H1 (cell line): ENCODE measurements at regions not wholly inside any gene's neighbourhood (a gene's known extent, or its start where the extent isn't known, plus 50 kb on each side); places are given as distances from the start of the nearest gene placed in this dataset.

Experiments used
- CTCF ChIA-PET: fragments of 300-600 bp; sonication (Branson Sonifier 250); formaldehyde crosslinking; loops from one replicate; lab custom pipeline; 2021; ENCODE audit not compliant: partially characterized antibody; lab: Charles Lee
- POLR2A ChIA-PET: fragments of 300-600 bp; sonication (Branson Sonifier 250); formaldehyde crosslinking; loops from one replicate; lab custom pipeline; 2021; ENCODE audit warnings: inconsistent platforms; ENCODE audit not compliant: partially characterized antibody; lab: Charles Lee
- DNase-seq, 2 experiments: peaks; one replicate each; pipeline versions ENCODE4 v3.0.0 to v3.0.0-alpha.2; 2010 to 2022; ENCODE audit warnings: low spot score in 2 of 2, low read depth in 1 of 2, mixed read lengths in 1 of 2
- FAIRE-seq: peaks from 2 replicates; lab custom pipeline; 2011; peaks lifted over from hg19 to GRCh38; lab: Jason Lieb, UNC
- H2AFZ ChIP-seq: 2 replicates; pipeline ENCODE4 v1.8.1; 2012; ENCODE audit warnings: low read length, inconsistent platforms
- H2AK5ac ChIP-seq: 2 replicates; pipeline ENCODE4 v1.6.1; 2013; ENCODE audit warnings: low read depth, low read length
- H2BK120ac ChIP-seq: replicated peaks from 2 replicates; pipeline ENCODE3; 2013; ENCODE audit warnings: low read depth, low read length, inconsistent platforms
- H2BK12ac ChIP-seq: 2 replicates; pipeline ENCODE4 v1.6.1; 2013; ENCODE audit warnings: low read depth, low read length
- H2BK15ac ChIP-seq: 2 replicates; pipeline ENCODE4 v1.6.1; 2013; ENCODE audit warnings: low read length
- H2BK20ac ChIP-seq: 2 replicates; pipeline ENCODE4 v1.6.1; 2013; ENCODE audit warnings: low read length
- H2BK5ac ChIP-seq: 2 replicates; pipeline ENCODE4 v1.6.1; 2013; ENCODE audit warnings: low read depth, low read length
- H3K14ac ChIP-seq: 2 replicates; pipeline ENCODE4 v1.6.1; 2013; ENCODE audit warnings: inconsistent platforms; ENCODE audit not compliant: insufficient read length
- H3K18ac ChIP-seq: 2 replicates; pipeline ENCODE4 v1.6.1; 2013; ENCODE audit warnings: low read length; ENCODE audit errors: extremely low read depth
- H3K23ac ChIP-seq: 2 replicates; pipeline ENCODE4 v1.6.1; 2013; ENCODE audit warnings: inconsistent platforms; ENCODE audit not compliant: insufficient read length
- H3K23me2 ChIP-seq: 2 replicates; pipeline ENCODE4 v1.6.1; 2013; ENCODE audit warnings: low read depth, low read length
- H3K27ac ChIP-seq: 2 replicates; pipeline ENCODE4 v1.6.1; 2011; ENCODE audit warnings: low read depth, low read length, inconsistent platforms
- H3K27me3 ChIP-seq, 4 experiments: replicated peaks in 1 of 4; 1 replicate in 1 of 4; 2 replicates in 3 of 4; pipeline versions ENCODE4 v1.6.1 to v1.8.1; 2011 to 2013; ENCODE audit warnings: low read length in 3 of 4, mild to moderate bottlenecking in 3 of 4, inconsistent platforms in 2 of 4, mixed read lengths in 2 of 4, moderate library complexity in 1 of 4; ENCODE audit not compliant: control insufficient read depth in 3 of 4, insufficient read depth in 3 of 4; ENCODE audit errors: extremely low read depth in 1 of 4
- H3K36me3 ChIP-seq, 4 experiments: 2 replicates each; pipeline versions ENCODE4 v1.6.1 to v1.8.1; 2011 to 2013; ENCODE audit warnings: mild to moderate bottlenecking in 4 of 4, low read length in 3 of 4, moderate library complexity in 2 of 4, control low read depth in 1 of 4, inconsistent platforms in 1 of 4; ENCODE audit not compliant: insufficient read depth in 4 of 4, control insufficient read depth in 2 of 4
- H3K4ac ChIP-seq: replicated peaks from 2 replicates; pipeline ENCODE3; 2013; ENCODE audit warnings: low read length, low read depth, mixed read lengths, inconsistent platforms; ENCODE audit not compliant: insufficient read length
- H3K4me1 ChIP-seq, 4 experiments: replicated peaks in 1 of 4; 1 replicate in 1 of 4; 2 replicates in 3 of 4; pipeline versions ENCODE4 v1.6.1 to v1.8.1; 2011 to 2013; ENCODE audit warnings: low read length in 3 of 4, inconsistent platforms in 2 of 4, mixed read lengths in 1 of 4; ENCODE audit not compliant: insufficient read depth in 4 of 4, control insufficient read depth in 3 of 4
- H3K4me2 ChIP-seq, 2 experiments: 2 replicates each; pipeline versions ENCODE4 v1.6.1 to v1.8.1; 2011 to 2013; ENCODE audit warnings: low read depth in 2 of 2, low read length in 2 of 2, control low read depth in 1 of 2, inconsistent platforms in 1 of 2, mild to moderate bottlenecking in 1 of 2; ENCODE audit not compliant: insufficient read depth in 1 of 2
- H3K4me3 ChIP-seq, 4 experiments: fragments of 200-600, 300-600 bp in 1 of 4; sonication (generic), shearing (Covaris generic), sonication (Bioruptor Twin) in 1 of 4; 2 replicates each; pipeline versions ENCODE4 v1.5.1 to v1.8.1; 2011 to 2016; ENCODE audit warnings: low read length in 4 of 4, low read depth in 3 of 4, control low read depth in 2 of 4, inconsistent platforms in 2 of 4, mild to moderate bottlenecking in 2 of 4, mixed read lengths in 1 of 4, moderate library complexity in 1 of 4; ENCODE audit not compliant: insufficient read depth in 2 of 4; ENCODE audit errors: extremely low read depth in 1 of 4
- H3K56ac ChIP-seq: replicated peaks from 2 replicates; pipeline ENCODE3; 2013; ENCODE audit warnings: low read depth, mild to moderate bottlenecking, mixed read lengths, low read length, inconsistent platforms; ENCODE audit not compliant: insufficient read length
- H3K79me1 ChIP-seq: 2 replicates; pipeline ENCODE4 v1.6.1; 2013; ENCODE audit warnings: low read depth, low read length, control low read depth
- H3K79me2 ChIP-seq, 2 experiments: 2 replicates each; pipeline versions ENCODE4 v1.6.1 to v1.8.1; 2012 to 2013; ENCODE audit warnings: low read length in 2 of 2, mild to moderate bottlenecking in 2 of 2, inconsistent platforms in 1 of 2; ENCODE audit not compliant: insufficient read depth in 2 of 2, control insufficient read depth in 1 of 2
- H3K9ac ChIP-seq, 4 experiments: replicated peaks in 1 of 4; 1 replicate in 1 of 4; 2 replicates in 3 of 4; pipeline versions ENCODE4 v1.6.1 to v1.8.1; 2011 to 2013; ENCODE audit warnings: low read depth in 3 of 4, low read length in 3 of 4, control low read depth in 2 of 4, mild to moderate bottlenecking in 2 of 4, moderate library complexity in 2 of 4, inconsistent platforms in 1 of 4; ENCODE audit errors: extremely low read depth in 1 of 4
- H3K9me3 ChIP-seq, 2 experiments: 2 replicates each; pipeline versions ENCODE4 v1.6.1 to v1.8.1; 2012 to 2013; ENCODE audit warnings: mild to moderate bottlenecking in 2 of 2, moderate library complexity in 2 of 2, control low read depth in 1 of 2, inconsistent platforms in 1 of 2, low read depth in 1 of 2, low read length in 1 of 2, mixed read lengths in 1 of 2; ENCODE audit not compliant: insufficient read depth in 2 of 2
- H4K20me1 ChIP-seq, 2 experiments: replicated peaks in 1 of 2; 2 replicates each; pipeline versions ENCODE3 to v1.8.1; 2011 to 2013; ENCODE audit warnings: inconsistent platforms in 2 of 2, low read length in 2 of 2, mild to moderate bottlenecking in 1 of 2; ENCODE audit not compliant: insufficient read depth in 2 of 2, control insufficient read depth in 1 of 2
- H4K5ac ChIP-seq: 2 replicates; pipeline ENCODE4 v1.6.1; 2013; ENCODE audit warnings: low read length, low read depth, mixed read lengths, inconsistent platforms; ENCODE audit not compliant: insufficient read length
- H4K8ac ChIP-seq: 2 replicates; pipeline ENCODE4 v1.8.0; 2013; ENCODE audit warnings: mild to moderate bottlenecking, moderate library complexity, low read length, inconsistent platforms; ENCODE audit not compliant: insufficient read depth; ENCODE audit errors: extremely low read depth
- H4K91ac ChIP-seq: replicated peaks from 2 replicates; pipeline ENCODE3; 2013; ENCODE audit warnings: low read length, mixed read lengths, inconsistent platforms; ENCODE audit not compliant: insufficient read length
- CHD1 ChIP-seq: IDR thresholded peaks from 2 replicates; pipeline ENCODE4 v1.6.1; 2012; ENCODE audit warnings: low read depth, low read length, improper control_type of control experiment
- KDM4A ChIP-seq: IDR thresholded peaks from one replicate; pipeline ENCODE4 v1.7.1; 2012; ENCODE audit warnings: low read depth, mild to moderate bottlenecking, moderate library complexity, low read length, inconsistent platforms; ENCODE audit not compliant: severe bottlenecking
- PHF8 ChIP-seq: fragments of 200-600 bp; sonication (generic); conservative IDR thresholded peaks from 2 replicates; pipeline ENCODE4 v1.7.1; 2012; ENCODE audit warnings: low read depth, mild to moderate bottlenecking, inconsistent platforms, low read length, moderate library complexity
- SRF ChIP-seq: IDR thresholded peaks from 2 replicates; pipeline ENCODE4 v1.6.1; 2011; ENCODE audit warnings: mild to moderate bottlenecking, low read depth, low read length, moderate library complexity
- WGBS, 2 experiments: shearing (Covaris generic) in 1 of 2; methylation state at CpG; one replicate each; pipeline versions ENCODE4 v1.1.6 to v1.1.7; 2013 to 2015; ENCODE audit warnings: low lambda C conversion rate in 2 of 2, mixed read lengths in 2 of 2, inconsistent platforms in 1 of 2, low coverage in 1 of 2, missing lambda C conversion rate in 1 of 2; ENCODE audit not compliant: insufficient replicate concordance in 2 of 2, insufficient coverage in 1 of 2, insufficient read length in 1 of 2; ENCODE audit errors: extremely low coverage in 1 of 2, missing lambda C conversion rate in 1 of 2; 5-methylcytosine and 5-hydroxymethylcytosine counted together
- TF ChIP-seq, protein P1 (sequence below): IDR thresholded peaks from 2 replicates; pipeline ENCODE4 v1.6.1; 2011; ENCODE audit warnings: low read length, improper control_type of control experiment
- TF ChIP-seq, protein P2 (sequence below): IDR thresholded peaks from 2 replicates; pipeline ENCODE4 v1.6.1; 2011; ENCODE audit warnings: low read depth, mild to moderate bottlenecking, low read length; ENCODE audit not compliant: insufficient read depth

DNA sequence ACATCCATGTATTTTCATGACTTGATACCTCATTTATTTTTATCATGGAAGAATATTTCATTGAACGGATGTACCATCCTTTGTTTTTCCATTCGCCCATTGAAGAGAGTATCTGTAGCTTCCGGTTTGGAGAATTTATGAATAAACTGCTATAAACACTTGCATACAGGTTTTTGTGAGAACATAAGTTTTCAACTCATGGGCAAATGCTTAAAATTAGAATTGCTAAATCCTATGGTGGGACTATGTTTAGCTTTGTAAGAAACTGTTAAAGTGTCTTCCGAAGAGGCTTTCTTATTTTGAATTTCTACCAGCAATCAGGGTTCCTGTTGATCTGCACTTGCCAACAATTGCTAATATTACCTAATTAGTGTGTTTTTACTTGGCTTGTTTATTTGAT is 938.9 kb downstream of the TDRD15 start:
- H4K5ac ChIP-seq, result no peak overlapping the region
- WGBS, 2 experiments, result 90% methylated on average over 4 of the region's 4 CpGs; no CpG with 5 or more reads in 1 of the 2 experiments
- TF ChIP-seq KDM4A (no peak), PHF8 (no peak), CHD1 (no peak), SRF (no peak)
- TF ChIP-seq, protein P1, sequence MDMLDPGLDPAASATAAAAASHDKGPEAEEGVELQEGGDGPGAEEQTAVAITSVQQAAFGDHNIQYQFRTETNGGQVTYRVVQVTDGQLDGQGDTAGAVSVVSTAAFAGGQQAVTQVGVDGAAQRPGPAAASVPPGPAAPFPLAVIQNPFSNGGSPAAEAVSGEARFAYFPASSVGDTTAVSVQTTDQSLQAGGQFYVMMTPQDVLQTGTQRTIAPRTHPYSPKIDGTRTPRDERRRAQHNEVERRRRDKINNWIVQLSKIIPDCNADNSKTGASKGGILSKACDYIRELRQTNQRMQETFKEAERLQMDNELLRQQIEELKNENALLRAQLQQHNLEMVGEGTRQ, result no peak
- TF ChIP-seq, protein P2, sequence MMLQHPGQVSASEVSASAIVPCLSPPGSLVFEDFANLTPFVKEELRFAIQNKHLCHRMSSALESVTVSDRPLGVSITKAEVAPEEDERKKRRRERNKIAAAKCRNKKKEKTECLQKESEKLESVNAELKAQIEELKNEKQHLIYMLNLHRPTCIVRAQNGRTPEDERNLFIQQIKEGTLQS, result no peak
- TF ChIP-seq, all 59 proteins: peak for 0
- Histone ChIP-seq H3K14ac (no peak overlapping the region), H3K56ac (no peak overlapping the region), H3K79me1 (no peaks in the 10 kb centered on the region), H2AK5ac (no peak overlapping the region), H3K27me3 (no peaks in the 10 kb centered on the region), H3K4me1 (no peaks in the 10 kb centered on the region), H3K18ac (no peak overlapping the region), H3K27ac (no peak overlapping the region), H3K23ac (no peak overlapping the region), H2BK15ac (no peak overlapping the region), H2BK120ac (no peak overlapping the region), H4K20me1 (no peaks in the 10 kb centered on the region), H2BK5ac (no peak overlapping the region), H4K8ac (no peak overlapping the region), H3K4me3 (no peak overlapping the region), H3K4me2 (no peak overlapping the region), H2AFZ (no peak overlapping the region), H4K91ac (no peak overlapping the region), H2BK12ac (no peak overlapping the region), H3K4ac (no peak overlapping the region), H3K79me2 (no peaks in the 10 kb centered on the region), H2BK20ac (no peak overlapping the region), H3K23me2 (no peaks in the 10 kb centered on the region), H3K36me3 (peaks cover 0 to 10% (median 2%) of the 10 kb centered on the region in 4 experiments; a peak in 2 of 8 replicates), H3K9me3 (peaks cover 4 to 11% of the 10 kb centered on the region in 2 experiments; a peak in 3 of 4 replicates), H3K9ac (no peak overlapping the region)
- no peak for DNase-seq
- POLR2A ChIA-PET, result no interaction called here
- no peak for FAIRE-seq
- CTCF ChIA-PET, result no interaction called here
